Peyer's patch (tissue), 4 donors: ENCODE measurements at regions not wholly inside any gene's neighbourhood (a gene's known extent, or its start where the extent isn't known, plus 50 kb on each side); places are given as distances from the start of the nearest gene placed in this dataset.

ENCODE experiments used
- CTCF ChIP-seq, 6 experiments: fragments of 450-650 bp in 4 of 6; fragments of 200-600 bp in 2 of 6; sonication (generic) in 1 of 6; IDR thresholded peaks; one replicate each; pipeline ENCODE4 v1.5.1; 2017 to 2019; ENCODE audit warnings: antibody characterized with exemption in 6 of 6, mild to moderate bottlenecking in 3 of 6, moderate library complexity in 1 of 6
- POLR2A ChIP-seq, 2 donors: fragments of 450-650 bp; IDR thresholded peaks; one replicate each; pipeline ENCODE4 v1.5.1; 2017; ENCODE audit warnings: antibody characterized with exemption in 2 of 2, mild to moderate bottlenecking in 2 of 2, moderate library complexity in 2 of 2

DNA sequence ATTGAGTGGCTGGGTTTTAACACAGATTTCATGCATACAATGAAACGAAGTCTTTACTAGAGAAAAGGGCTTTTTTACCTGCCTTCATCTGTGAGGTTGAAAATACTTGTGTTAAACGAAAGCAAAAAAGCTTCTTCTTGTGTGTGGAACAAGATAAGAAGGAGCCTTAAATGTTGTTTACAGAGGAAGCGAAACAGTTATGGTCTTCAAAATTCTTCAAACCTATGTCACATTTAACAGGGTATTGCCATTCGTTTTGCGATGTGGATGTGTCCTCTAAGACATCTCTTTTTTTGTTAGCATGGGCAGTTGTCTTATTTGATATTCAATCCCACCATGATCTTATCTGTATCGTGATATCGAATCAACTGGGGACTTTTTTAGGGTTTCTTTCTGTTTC is 532.6 kb downstream of the TMEM182 start:
- no peak for TF ChIP-seq POLR2A (IDR thresholded peaks at IDR 0.05)
- no peak for TF ChIP-seq CTCF (IDR thresholded peaks at IDR 0.05)
